ENCODE measurements at regions not wholly inside any gene's neighbourhood (a gene's known extent, or its start where the extent isn't known, plus 50 kb on each side); places are given as distances from the start of the nearest gene placed in this dataset.
"Not testable (repeated sequence)": the region's sequence is repeated elsewhere in the genome, so short reads cannot be mapped to it uniquely, and the experiment has no call there.

GRCh38 chr5:2382776-2383697, 368.4 kb downstream of the IRX2 start:
- no peak for DNase-seq (ENCODE audit: low spot score)

GRCh38 chr5:2381861-2382260, 369.6 kb downstream of the IRX2 start:
- DNase-seq (ENCODE audit: low spot score) = no peak

GRCh38 chr5:2381070-2381469, 370.4 kb downstream of the IRX2 start:
- DNase-seq (ENCODE audit: low spot score) = no peak

GRCh38 chr5:2378976-2379375, 372.5 kb downstream of the IRX2 start:
- DNase-seq (ENCODE audit: low spot score) = no peak

- DNase-seq (ENCODE audit: low spot score) = no peak
Measured at GRCh38 chr5:2378108-2378507, 373.4 kb downstream of the IRX2 start.

- DNase-seq (ENCODE audit: low spot score) = no peak
Measured at GRCh38 chr5:2376486-2376885, 375.0 kb downstream of the IRX2 start.

GRCh38 chr5:2375757-2376250, 375.7 kb downstream of the IRX2 start:
- DNase-seq (ENCODE audit: low spot score) = no peak

DNA sequence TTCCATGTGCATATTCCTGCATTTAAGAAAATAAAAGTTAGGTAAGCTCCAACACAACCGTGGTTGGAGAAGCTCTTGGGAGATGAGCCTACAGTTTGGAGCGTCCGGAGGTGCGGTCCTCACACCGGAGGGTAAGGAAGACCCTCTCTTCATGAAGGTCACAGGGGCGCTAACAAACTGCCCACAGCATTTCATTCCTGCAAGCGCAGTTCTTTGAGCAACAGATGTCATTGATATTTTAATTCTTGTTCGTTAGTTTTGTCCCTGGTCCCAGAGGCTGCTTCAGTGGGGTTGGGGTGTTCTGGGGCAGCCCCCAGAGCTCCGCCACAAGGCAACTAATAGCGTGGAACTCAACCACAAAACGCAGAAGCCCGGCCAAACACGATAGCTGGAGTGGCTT, 376.2 kb downstream of the IRX2 start:
- DNase-seq (ENCODE audit: low spot score) = no peak

GRCh38 chr5:2374703-2375102, 376.8 kb downstream of the IRX2 start:
- DNase-seq (ENCODE audit: low spot score) = no peak

GRCh38 chr5:2373631-2374030, 377.8 kb downstream of the IRX2 start:
- DNase-seq (ENCODE audit: low spot score) = no peak

- no peak for DNase-seq (ENCODE audit: low spot score)
Measured at GRCh38 chr5:2371419-2371710, 380.1 kb downstream of the IRX2 start.

GRCh38 chr5:2370626-2371418, 380.7 kb downstream of the IRX2 start:
- DNase-seq (ENCODE audit: low spot score) = no peak

- DNase-seq (ENCODE audit: low spot score) = no peak
Measured at GRCh38 chr5:2369178-2369577, 382.3 kb downstream of the IRX2 start.

GRCh38 chr5:2366816-2367215, 384.7 kb downstream of the IRX2 start:
- DNase-seq (ENCODE audit: low spot score) = no peak

DNA sequence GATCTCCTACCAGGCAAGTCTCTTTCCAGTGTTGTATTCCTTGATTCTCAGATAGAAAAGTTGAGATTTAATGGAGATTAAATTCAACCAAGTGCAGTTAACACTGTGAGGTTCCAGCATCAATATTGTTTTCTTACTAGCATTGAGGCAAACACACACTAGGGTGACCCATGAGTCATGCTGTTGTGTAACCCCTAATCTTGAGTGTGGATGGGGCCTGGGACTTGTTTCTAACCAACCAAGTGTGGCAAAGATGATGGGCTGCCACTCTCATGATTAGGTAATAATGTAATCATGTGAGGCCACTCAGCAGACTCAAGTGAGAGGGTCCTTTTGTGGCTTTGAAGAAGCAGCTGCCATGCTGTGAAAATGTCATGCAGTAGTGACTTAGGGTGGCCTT, 394.2 kb downstream of the IRX2 start:
- DNase-seq (ENCODE audit: low spot score) = no peak

DNA sequence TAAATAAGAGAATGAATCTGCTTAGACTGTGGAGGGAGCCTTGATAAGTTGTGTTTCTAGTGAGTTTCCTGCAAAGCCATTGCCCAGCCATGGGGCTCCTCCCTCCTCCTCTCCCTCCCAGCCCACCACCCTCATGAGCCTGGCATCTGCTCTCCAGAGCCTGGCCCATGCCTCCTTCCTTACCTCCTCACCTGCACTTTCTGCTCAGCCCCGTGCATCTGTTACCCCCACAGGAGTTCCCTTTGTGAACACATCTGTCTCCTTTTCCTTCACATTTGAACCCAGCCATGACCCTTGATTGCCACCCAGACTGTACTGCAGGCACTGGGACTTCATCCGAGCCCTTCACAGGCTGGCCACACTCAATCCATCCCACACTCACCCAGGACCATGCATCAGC, 395.6 kb downstream of the IRX2 start:
- DNase-seq (ENCODE audit: low spot score) = no peak

DNA sequence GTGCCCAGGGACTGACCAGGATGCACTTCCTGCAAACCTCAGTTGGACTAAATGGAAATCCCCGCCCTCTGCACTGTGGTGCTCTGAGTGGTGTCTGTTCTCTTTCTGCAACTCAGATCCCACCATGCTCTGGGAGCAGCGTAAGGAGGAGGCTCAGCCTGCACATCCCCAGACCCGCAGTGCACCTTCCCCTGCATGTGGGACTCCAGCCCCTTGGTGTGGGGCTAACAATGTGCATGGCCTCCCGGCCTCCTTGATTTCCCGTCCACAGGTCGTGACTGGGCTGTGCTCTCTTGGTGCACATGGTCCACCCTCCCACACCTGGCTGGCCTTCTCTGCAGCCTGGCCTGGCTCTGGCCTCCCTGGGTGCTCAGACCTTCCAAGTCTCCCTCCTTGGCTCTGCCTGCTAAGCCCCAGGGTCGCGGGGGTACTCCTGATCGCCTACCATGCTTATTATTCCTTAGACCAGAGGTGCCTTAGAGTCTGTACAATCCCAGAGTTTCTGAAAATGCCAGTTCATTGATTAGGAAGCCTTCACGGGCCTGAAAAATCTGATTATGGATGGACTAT, 397.5 kb downstream of the IRX2 start:
- no peak for DNase-seq (ENCODE audit: low spot score)

DNA sequence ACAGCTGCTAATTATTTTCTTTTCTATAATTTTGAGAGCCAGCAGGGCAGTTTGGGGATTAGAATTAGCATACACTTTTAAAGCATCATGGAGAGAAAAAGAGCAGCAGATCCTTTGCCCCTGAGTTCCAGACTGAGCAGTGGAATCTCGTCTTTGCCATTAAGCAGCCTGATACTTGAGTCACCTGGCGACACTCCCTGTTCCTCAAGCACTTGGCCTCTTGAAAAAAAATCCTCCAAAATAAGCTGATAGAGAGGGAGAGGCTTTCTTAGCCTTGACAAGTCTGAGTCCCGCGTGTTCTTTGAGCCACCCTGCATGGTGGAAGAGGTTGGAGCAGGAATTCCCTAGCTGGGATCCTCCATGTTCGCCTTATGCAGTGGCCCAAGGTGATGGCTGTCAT, 398.3 kb downstream of the IRX2 start:
- DNase-seq (ENCODE audit: low spot score) = no peak

- no peak for DNase-seq (ENCODE audit: low spot score)
Measured at GRCh38 chr5:2352101-2352861, 399.2 kb downstream of the IRX2 start.

DNA sequence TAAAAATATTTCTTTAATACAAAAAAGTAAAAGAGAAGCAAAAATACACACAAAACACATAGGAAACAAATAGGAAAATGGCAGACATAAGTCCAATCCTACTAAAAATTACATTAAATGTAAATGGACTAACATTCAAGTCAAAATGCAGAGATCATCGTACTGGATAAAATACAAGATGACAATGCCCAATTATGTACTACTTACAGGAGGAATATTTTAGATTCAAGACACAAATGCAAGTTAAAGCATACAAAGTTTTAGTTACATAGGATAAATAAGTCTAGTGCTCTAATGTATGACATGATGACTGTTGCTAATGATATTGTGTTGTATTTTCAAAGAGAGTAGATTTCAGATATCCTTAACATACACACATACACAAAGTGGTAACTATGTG, 401.7 kb downstream of the IRX2 start:
- DNase-seq (ENCODE audit: low spot score) = not testable (repeated sequence)

- DNase-seq (ENCODE audit: low spot score) = no peak
Measured at GRCh38 chr5:2338686-2339085, 412.8 kb downstream of the IRX2 start.

Data from A172 (cell line).